K562 (cell line): ENCODE measurements at regions not wholly inside any gene's neighbourhood (a gene's known extent, or its start where the extent isn't known, plus 50 kb on each side); places are given as distances from the start of the nearest gene placed in this dataset.
"Not testable (repeated sequence)": the region's sequence is repeated elsewhere in the genome, so short reads cannot be mapped to it uniquely, and the experiment has no call there.

Source experiments
- ATAC-seq: fragments of 200-7000 bp; cut with Tn5 transposase; 3 replicates; pipeline ENCODE4 v1.9.1; 2020; ENCODE audit warnings: moderate library complexity
- BruUV-seq: library from RNA; stranded (reverse); fragments of 400-500 nt; replicated peaks from 2 replicates; lab custom pipeline; 2021; lab: Mats Ljungman, UMichigan
- CTCF ChIA-PET: fragments of 300-600 bp; formaldehyde crosslinking; extraction: SDS; loops from one replicate; lab custom pipeline; 2021; ENCODE audit warnings: low intra/inter-chr PET ratio; lab: Yijun Ruan, JAX
- POLR2A ChIA-PET: fragments of 300-600, 350-650 bp; sonication (Branson Sonifier 250); formaldehyde crosslinking; extraction: SDS; loops from one replicate; lab custom pipeline; 2021; ENCODE audit warnings: antibody characterized with exemption, inconsistent platforms; lab: Yijun Ruan, JAX
- DNase-seq, 4 experiments: peaks; one replicate each; pipeline versions ENCODE4 v3.0.0 to v3.0.0-alpha.2; 2011 to 2018; ENCODE audit warnings: low spot score in 3 of 4, mixed read lengths in 3 of 4; ENCODE audit errors: extremely low read depth in 1 of 4
- FAIRE-seq: peaks from 2 replicates; lab custom pipeline; 2011; peaks lifted over from hg19 to GRCh38; lab: Jason Lieb, UNC
- H2AFZ ChIP-seq: 2 replicates; pipeline ENCODE4 v1.6.0; 2011; ENCODE audit warnings: low read depth, low read length, control low read depth, inconsistent platforms
- H3K27ac ChIP-seq: fragments of 200-600 bp; 3 replicates; pipeline ENCODE4 v1.8.0; 2011; ENCODE audit warnings: low read depth, mild to moderate bottlenecking, control low read depth, inconsistent platforms, low read length, moderate library complexity, mixed read lengths; ENCODE audit errors: extremely low read depth
- H3K27me3 ChIP-seq, 2 experiments: fragments of 300-600 bp in 1 of 2; 2 replicates in 1 of 2; 3 replicates in 1 of 2; pipeline versions ENCODE4 v1.6.0 to v1.8.0; 2011; ENCODE audit warnings: inconsistent platforms in 2 of 2, low read length in 2 of 2, mild to moderate bottlenecking in 1 of 2, mixed read lengths in 1 of 2, moderate library complexity in 1 of 2; ENCODE audit not compliant: control insufficient read depth in 2 of 2, insufficient read depth in 2 of 2
- H3K36me3 ChIP-seq: fragments of 300-600 bp; 3 replicates; pipeline ENCODE4 v1.8.0; 2011; ENCODE audit warnings: mild to moderate bottlenecking, low read length, inconsistent platforms; ENCODE audit not compliant: control insufficient read depth, insufficient read depth
- H3K4me1 ChIP-seq, 2 experiments: fragments of 200-600 bp in 1 of 2; replicated peaks in 1 of 2; 2 replicates in 1 of 2; 3 replicates in 1 of 2; pipeline versions ENCODE4 v1.5.1 to v1.8.0; 2011; ENCODE audit warnings: inconsistent platforms in 2 of 2, low read length in 2 of 2, mild to moderate bottlenecking in 1 of 2, mixed read lengths in 1 of 2, moderate library complexity in 1 of 2; ENCODE audit not compliant: control insufficient read depth in 2 of 2, insufficient read depth in 2 of 2
- H3K4me2 ChIP-seq: 2 replicates; pipeline ENCODE4 v1.6.1; 2011; ENCODE audit warnings: low read length, control low read depth, inconsistent platforms, mixed read lengths; ENCODE audit not compliant: insufficient read depth
- H3K4me3 ChIP-seq: fragments of 200-600 bp; sonication (generic), shearing (Covaris generic); 2 replicates; pipeline ENCODE4 v1.5.1; 2016; ENCODE audit warnings: control low read depth, inconsistent platforms
- H3K79me2 ChIP-seq: fragments of 200-600 bp; 3 replicates; pipeline ENCODE4 v1.8.0; 2011; ENCODE audit warnings: low read length, inconsistent platforms; ENCODE audit not compliant: control insufficient read depth, insufficient read depth
- H3K9ac ChIP-seq, 2 experiments: 2 replicates each; pipeline versions ENCODE4 v1.6.0 to v1.6.1; 2011; ENCODE audit warnings: low read depth in 2 of 2, low read length in 2 of 2, control low read depth in 1 of 2, inconsistent platforms in 1 of 2, mild to moderate bottlenecking in 1 of 2, mixed read lengths in 1 of 2; ENCODE audit not compliant: insufficient read depth in 1 of 2
- H3K9me1 ChIP-seq: one replicate; pipeline ENCODE4 v1.6.0; 2011; ENCODE audit warnings: inconsistent platforms, mild to moderate bottlenecking, low read length, moderate library complexity; ENCODE audit not compliant: control insufficient read depth, insufficient read depth
- H3K9me3 ChIP-seq: replicated peaks from 2 replicates; pipeline ENCODE4 v1.5.1; 2011; ENCODE audit warnings: low read depth, low read length, inconsistent platforms; ENCODE audit not compliant: control insufficient read depth, insufficient read depth
- H4K20me1 ChIP-seq: replicated peaks from 2 replicates; pipeline ENCODE4 v1.6.1; 2011; ENCODE audit warnings: low read length, inconsistent platforms, mixed read lengths; ENCODE audit not compliant: control insufficient read depth, insufficient read depth
- DACH1 ChIP-seq: fragments of 450-650 bp; IDR thresholded peaks from 2 replicates; pipeline ENCODE4 v1.6.1; 2018; ENCODE audit not compliant: partially characterized antibody
- HNRNPK ChIP-seq: fragments of 200-400 bp; formaldehyde crosslinking; IDR thresholded peaks from one replicate; pipeline ENCODE4 v1.6.1; 2018; ENCODE audit warnings: mild to moderate bottlenecking, low read depth, low read length; ENCODE audit not compliant: poor library complexity, severe bottlenecking
- HNRNPLL ChIP-seq: fragments of 200-400 bp; formaldehyde crosslinking; IDR thresholded peaks from 2 replicates; pipeline ENCODE4 v1.6.1; 2017; ENCODE audit warnings: low read length, low read depth, mild to moderate bottlenecking; ENCODE audit not compliant: poor library complexity, severe bottlenecking
- JUND ChIP-seq, 2 experiments: IDR thresholded peaks; 2 replicates in 1 of 2; 3 replicates in 1 of 2; pipeline ENCODE4 v1.6.1; 2011; ENCODE audit warnings: borderline replicate concordance in 2 of 2, low read depth in 2 of 2, low read length in 2 of 2, improper control_type of control experiment in 1 of 2, missing biosample characterization in 1 of 2, missing genetic modification characterization in 1 of 2, missing genetic modification reagents in 1 of 2
- MECOM ChIP-seq: fragments of 250-450 bp; sonication (Bioruptor Pico); IDR thresholded peaks from 2 replicates; pipeline ENCODE4 v1.8.0; 2022; ENCODE audit warnings: inconsistent platforms
- NEUROD1 ChIP-seq: fragments of 150-350 bp; IDR thresholded peaks from 2 replicates; pipeline ENCODE4 v1.6.1; 2014; ENCODE audit warnings: borderline replicate concordance, low read length, low read depth; ENCODE audit not compliant: partially characterized antibody
- PCBP1 ChIP-seq: fragments of 200-400 bp; formaldehyde crosslinking; IDR thresholded peaks from 2 replicates; pipeline ENCODE4 v1.6.1; 2018; ENCODE audit warnings: mild to moderate bottlenecking, low read depth, low read length; ENCODE audit not compliant: poor library complexity, severe bottlenecking
- RBFOX2 ChIP-seq: fragments of 200-400 bp; formaldehyde crosslinking; IDR thresholded peaks from 2 replicates; pipeline ENCODE4 v1.6.1; 2017; ENCODE audit warnings: low read depth, mild to moderate bottlenecking, low read length, moderate library complexity
- RFX5 ChIP-seq: IDR thresholded peaks from 2 replicates; pipeline ENCODE4 v1.6.1; 2011; ENCODE audit warnings: low read depth, mild to moderate bottlenecking, improper control_type of control experiment, low read length
- SIN3A ChIP-seq, 2 experiments: fragments of 150-350 bp in 1 of 2; IDR thresholded peaks; 2 replicates each; pipeline ENCODE4 v1.6.1; 2011 to 2016; ENCODE audit warnings: borderline replicate concordance in 2 of 2, low read depth in 2 of 2, low read length in 2 of 2, mild to moderate bottlenecking in 2 of 2, moderate library complexity in 2 of 2; ENCODE audit not compliant: control insufficient read depth in 1 of 2
- TCF3 ChIP-seq: sonication (generic); formaldehyde crosslinking; IDR thresholded peaks from 2 replicates; pipeline ENCODE4 v1.4.0; 2020; ENCODE audit warnings: mild to moderate bottlenecking, missing genetic modification reagents
- ZNF146 ChIP-seq: IDR thresholded peaks from one replicate; pipeline ENCODE4 v1.6.1; 2018; ENCODE audit warnings: missing compliant biosample characterization; ENCODE audit not compliant: unreplicated experiment
- WGBS: fragments of 100-300 bp; shearing (Covaris generic); methylation state at CpG from one replicate; pipeline ENCODE4 v1.1.6; 2016; ENCODE audit warnings: low coverage, mixed read lengths; ENCODE audit not compliant: insufficient coverage; ENCODE audit errors: missing lambda C conversion rate; 5-methylcytosine and 5-hydroxymethylcytosine counted together
- in situ Hi-C: fragments of 300-500 bp; cut with MboI; formaldehyde crosslinking; loops from 4 replicates; pipeline ENCODE4 v1.15.0; 2018; ENCODE audit warnings: inconsistent platforms, mixed read lengths
- intact Hi-C: fragments of 100-400 bp; cut with micrococcal nuclease; formaldehyde crosslinking; loops from 2 replicates; pipeline ENCODE4 v1.14.2; 2022

GRCh38 chrX:129359269-129359668 is 164.0 kb downstream of the SMARCA1 start (continued):
- TF ChIP-seq NEUROD1: no peak

- H3K36me3 ChIP-seq, ATAC-seq, H3K4me2 ChIP-seq, intact Hi-C loops, H3K4me1 ChIP-seq, H3K27me3 ChIP-seq, H3K27ac ChIP-seq, H3K79me2 ChIP-seq, FAIRE-seq, H3K4me3 ChIP-seq, H3K9ac ChIP-seq, H4K20me1 ChIP-seq, H3K9me1 ChIP-seq, H3K9me3 ChIP-seq, BruUV-seq, DNase-seq, H2AFZ ChIP-seq, CTCF ChIA-PET, in situ Hi-C loops: not testable (repeated sequence)
- WGBS: 0% methylated on average over 3 of the region's 4 CpGs
- peak; percentile 56 for TF ChIP-seq ZNF146
- TF ChIP-seq, all 486 proteins: peak for 1; not testable (repeated sequence) for 485
- POLR2A ChIA-PET: not testable (repeated sequence)
Observed at GRCh38 chrX:129357428-129357827, 165.9 kb downstream of the SMARCA1 start.

DNA sequence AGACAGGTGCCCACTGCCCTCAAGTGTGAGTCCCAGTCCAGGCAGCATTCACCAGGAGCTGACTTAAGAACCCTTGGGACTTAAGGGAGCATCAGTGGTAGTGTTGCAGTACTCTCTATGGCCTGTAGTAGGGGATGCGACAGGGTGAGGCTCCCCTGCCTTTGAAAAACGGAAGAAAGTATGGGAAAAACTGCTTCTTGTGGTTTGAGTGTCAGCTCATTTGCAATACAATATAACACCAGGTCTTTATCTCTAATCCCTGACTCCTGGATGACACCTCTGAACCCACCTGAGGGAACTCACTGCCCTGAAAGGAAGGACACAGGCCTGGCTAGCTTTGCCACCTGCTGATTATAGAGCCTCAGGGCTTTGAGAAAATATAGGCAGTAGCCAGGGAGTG is 176.0 kb downstream of the SMARCA1 start:
- H3K9me1 ChIP-seq: no peaks in the 10 kb centered on the region
- no peaks in the 10 kb centered on the region for H4K20me1 ChIP-seq
- FAIRE-seq (no peak), DNase-seq (no peak), ATAC-seq (no peak)
- no peaks in the 10 kb centered on the region for H3K4me1 ChIP-seq
- H2AFZ ChIP-seq: no peak overlapping the region
- H3K36me3 ChIP-seq: no peaks in the 10 kb centered on the region
- no TSS peak for BruUV-seq
- no peak overlapping the region for H3K4me2 ChIP-seq
- no peaks in the 10 kb centered on the region for H3K9me3 ChIP-seq
- 0% methylated on average over 2 of the region's 2 CpGs for WGBS
- H3K4me3 ChIP-seq: no peak overlapping the region
- in situ Hi-C loops: no loop called here
- ChIA-PET POLR2A (interaction anchor here (0.6 kb wide), 2 partner anchors 91 to 1440 kb away, joined by 3 read pairs; no protein-coding TSS in a partner anchor), CTCF (no interaction called here)
- TF ChIP-seq RBFOX2 (no peak), HNRNPK (no peak), SIN3A (IDR thresholded peaks at IDR 0.05; ENCODE audit: borderline replicate concordance in 2 of 2, control insufficient read depth in 1 of 2, low read depth in 2 of 2, low read length in 2 of 2) (no peak), TCF3 (CRISPR knock-in tag) (no peak), RFX5 (no peak), MECOM (no peak), HNRNPLL (no peak), PCBP1 (no peak), JUND (IDR thresholded peaks at IDR 0.05; ENCODE audit: borderline replicate concordance, low read depth, low read length) (no peak), JUND (tag; IDR thresholded peaks at IDR 0.05; ENCODE audit: borderline replicate concordance, low read depth, low read length) (no peak), DACH1 (no peak)
- no peak overlapping the region for H3K9ac ChIP-seq
- no peaks in the 10 kb centered on the region for H3K79me2 ChIP-seq
- intact Hi-C loops: no loop called here
- no peaks in the 10 kb centered on the region for H3K27me3 ChIP-seq
- no peak overlapping the region for H3K27ac ChIP-seq
